Heart right ventricle (tissue), 16 donors: ENCODE measurements at regions not wholly inside any gene's neighbourhood (a gene's known extent, or its start where the extent isn't known, plus 50 kb on each side); places are given as distances from the start of the nearest gene placed in this dataset.

Experiments
- ATAC-seq, 8 donors: fragments of 200-7000 bp; cut with Tn5 transposase; one replicate each; pipeline ENCODE4 v1.9.1; 2020; ENCODE audit warnings: mild to moderate bottlenecking in 8 of 8, moderate library complexity in 8 of 8, moderate number of reproducible peaks in 1 of 8
- DNase-seq, 2 donors: peaks; one replicate each; pipeline ENCODE4 v3.0.0-alpha.2; 2020
- H3K27ac ChIP-seq, 10 donors: fragments of 200-600 bp; sonication (generic) in 2 of 10; one replicate each; pipeline versions ENCODE4 v1.5.0 to v1.8.0; 2020 to 2022; ENCODE audit warnings: mild to moderate bottlenecking in 3 of 10
- H3K27me3 ChIP-seq, 7 donors: fragments of 200-600 bp; one replicate each; pipeline ENCODE4 v1.8.0; 2021 to 2022; ENCODE audit warnings: mild to moderate bottlenecking in 2 of 7
- H3K36me3 ChIP-seq, 9 donors: fragments of 200-600 bp; sonication (generic) in 1 of 9; one replicate each; pipeline versions ENCODE4 v1.5.0 to v1.8.0; 2020 to 2022; ENCODE audit warnings: mild to moderate bottlenecking in 2 of 9
- H3K4me1 ChIP-seq, 9 donors: fragments of 200-600 bp; sonication (generic) in 1 of 9; one replicate each; pipeline versions ENCODE4 v1.5.0 to v1.8.0; 2020 to 2022; ENCODE audit warnings: mild to moderate bottlenecking in 4 of 9
- H3K4me3 ChIP-seq, 10 donors: fragments of 200-600 bp; sonication (generic) in 2 of 10; one replicate each; pipeline versions ENCODE4 v1.5.0 to v1.8.0; 2020 to 2022; ENCODE audit warnings: mild to moderate bottlenecking in 7 of 10, moderate library complexity in 2 of 10
- H3K9me3 ChIP-seq, 11 donors: fragments of 200-600 bp in 10 of 11; sonication (generic) in 2 of 11; one replicate each; pipeline versions ENCODE4 v1.5.0 to v1.8.0; 2013 to 2022; ENCODE audit warnings: mild to moderate bottlenecking in 2 of 11, control low read depth in 1 of 11, moderate library complexity in 1 of 11
- CTCF ChIP-seq, 9 donors: fragments of 200-600 bp; sonication (generic) in 2 of 9; IDR thresholded peaks; one replicate each; pipeline versions ENCODE4 v1.5.0 to v1.8.0; 2021 to 2022; ENCODE audit warnings: antibody characterized with exemption in 9 of 9, mild to moderate bottlenecking in 5 of 9, moderate library complexity in 1 of 9
- WGBS, 2 donors: extraction: QIAGEN DNeasy Blood & Tissue Kit; methylation state at CpG; one replicate each; pipeline ENCODE4 v1.1.7; 2013; ENCODE audit warnings: inconsistent platforms in 1 of 2; 5-methylcytosine and 5-hydroxymethylcytosine counted together
- intact Hi-C, 10 donors: fragments of 100-400 bp; cut with DNase I; formaldehyde crosslinking; loops; one replicate each; pipeline versions ENCODE4 v1.11.1 to v1.14.2; 2022
- donor health status: Arrhythmogenic right ventricular cardiomyopathy.
- donor health status: ischemic (EF 13 %, LVEDD 7.1; RV severe dilation, severe dysfunction).
- donor health status: healthy with polysubstance abuse.
- donor health status: DM: no; HTN: yes; CAD: no.
- donor health status: DM: no; HTN: no; CAD: no.
- donor health status: ischemic (EF 25% LVEDD 6.9; RV normal size, moderate dysfunction).
- donor health status: ischemic (EF 25% LVEDD 5.7; RV mildly dilated, moderate dysfunction).
- donor health status: healthy.
- donor health status: DM: yes; HTN: yes; CAD: no.
- donor health status: Ischemic cardiomyopathy.
- donor health status: ischemic (EF 35%, LVEDD 5.7; RV mildly dilated, moderate dysfunction).
- donor health status: nonischemic (EF 11% LVEDD 7.7; RV severe dilation, severe dysfunction).
- donor health status: DM: yes; HTN: yes; CAD: no.
- donor health status: PGD.
- donor health status: ischemic (EF 29% LVEDD 5.4; RV normal size, mild dysfunction).
- donor health status: nonischemic (EF 23%, LVEDD 6.1; RV moderate dilation, normal function).

DNA sequence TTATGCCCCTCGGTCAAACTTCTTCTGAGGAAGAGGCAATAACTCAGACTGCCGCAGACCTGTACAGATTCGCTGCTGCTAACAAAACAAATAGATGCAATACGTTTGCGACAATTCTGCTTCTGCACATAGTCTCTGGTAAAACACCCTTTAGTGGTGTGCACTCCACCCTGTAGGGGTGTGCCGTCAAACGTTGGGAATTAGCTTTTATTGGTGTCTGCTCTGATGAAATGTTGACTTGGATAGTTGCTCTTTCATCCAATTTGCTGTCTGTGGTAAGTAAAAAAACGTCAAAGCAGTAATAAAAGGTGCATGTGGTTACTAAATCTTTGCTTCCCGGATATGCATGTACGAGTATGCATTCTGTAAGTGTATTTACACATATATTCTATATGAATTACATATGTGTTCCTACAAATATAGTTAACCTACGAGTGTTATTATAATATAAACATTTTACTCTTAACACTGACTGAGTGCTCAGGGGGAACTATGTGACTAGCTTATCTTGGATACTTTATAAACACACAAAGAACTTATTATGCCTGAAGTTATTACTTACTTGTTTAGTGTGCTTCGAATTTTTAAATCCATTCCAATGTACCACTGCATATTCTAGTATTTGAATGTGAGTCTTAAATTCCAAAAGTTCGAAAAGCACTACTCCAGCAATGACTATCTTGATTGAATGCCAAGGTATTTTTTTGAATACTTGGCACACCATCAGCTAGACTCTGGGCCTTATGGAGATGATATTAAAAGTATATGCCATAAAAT lies 610.2 kb downstream of the ZEB2 start:
- no peaks in the 10 kb centered on the region for H3K4me1 ChIP-seq
- intact Hi-C loops: no loop called here
- DNase-seq (no peak), ATAC-seq (no peak)
- no peak overlapping the region for H3K27ac ChIP-seq
- no peak overlapping the region for H3K4me3 ChIP-seq
- 79 to 80% methylated on average over 13 of the region's 13 CpGs for WGBS, 2 donors
- no peaks in the 10 kb centered on the region for H3K36me3 ChIP-seq
- H3K9me3 ChIP-seq: no peaks in the 10 kb centered on the region
- H3K27me3 ChIP-seq: no peaks in the 10 kb centered on the region
- no peak for TF ChIP-seq CTCF (IDR thresholded peaks at IDR 0.05)

GRCh38 chr2:143908843-143909242 lies 611.1 kb downstream of the ZEB2 start:
- Histone ChIP-seq H3K4me3 (no peak overlapping the region), H3K27me3 (no peaks in the 10 kb centered on the region), H3K4me1 (no peaks in the 10 kb centered on the region), H3K9me3 (no peaks in the 10 kb centered on the region), H3K27ac (no peak overlapping the region), H3K36me3 (no peaks in the 10 kb centered on the region)
- intact Hi-C loops: no loop called here
- ATAC-seq: no peak
- no peak for TF ChIP-seq CTCF (IDR thresholded peaks at IDR 0.05)
- WGBS, 2 donors: 85 to 88% methylated on average over 7 of the region's 7 CpGs
- DNase-seq: no peak

DNA sequence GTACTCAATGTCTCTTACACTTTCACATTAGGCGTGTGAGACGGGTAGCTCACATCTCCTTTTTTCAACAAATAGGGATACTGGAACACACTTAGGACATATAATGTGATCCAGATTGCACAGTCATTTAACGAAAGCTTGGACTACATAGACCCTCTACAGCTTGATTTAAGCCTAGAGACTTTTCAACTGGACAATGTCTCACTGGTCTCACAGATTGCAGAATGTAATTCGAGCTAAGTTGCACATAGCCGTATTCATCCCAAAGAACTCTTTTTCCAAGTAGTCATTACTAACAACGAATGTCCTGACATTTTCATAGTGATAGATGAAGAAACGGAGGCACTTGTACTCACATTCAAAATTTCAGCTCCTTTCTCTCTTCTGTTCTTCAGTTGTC lies 612.1 kb downstream of the ZEB2 start:
- TF ChIP-seq CTCF (IDR thresholded peaks at IDR 0.05): no peak
- 92 to 94% methylated on average over 7 of the region's 7 CpGs for WGBS, 2 donors
- DNase-seq (no peak), ATAC-seq (no peak)
- H3K27me3 ChIP-seq: no peaks in the 10 kb centered on the region
- intact Hi-C loops: no loop called here
- no peak overlapping the region for H3K27ac ChIP-seq
- H3K36me3 ChIP-seq: no peaks in the 10 kb centered on the region
- no peak overlapping the region for H3K4me3 ChIP-seq
- no peaks in the 10 kb centered on the region for H3K9me3 ChIP-seq
- no peaks in the 10 kb centered on the region for H3K4me1 ChIP-seq

- intact Hi-C loops: no loop called here
- Histone ChIP-seq H3K9me3 (no peaks in the 10 kb centered on the region), H3K36me3 (no peaks in the 10 kb centered on the region), H3K4me1 (no peaks in the 10 kb centered on the region), H3K27ac (no peak overlapping the region), H3K4me3 (no peak overlapping the region), H3K27me3 (no peaks in the 10 kb centered on the region)
- no peak for TF ChIP-seq CTCF (IDR thresholded peaks at IDR 0.05)
- ATAC-seq: no peak
- DNase-seq: no peak
- 86 to 88% methylated on average over 4 of the region's 4 CpGs for WGBS, 2 donors
Observed at GRCh38 chr2:143906850-143907249, 613.1 kb downstream of the ZEB2 start.
